HepG2 (cell line): ENCODE measurements at regions not wholly inside any gene's neighbourhood (a gene's known extent, or its start where the extent isn't known, plus 50 kb on each side); places are given as distances from the start of the nearest gene placed in this dataset.

Source experiments
- POLR2A ChIP-seq, 2 experiments: IDR thresholded peaks; 2 replicates each; pipeline ENCODE4 v1.6.1; 2011; ENCODE audit warnings: low read depth in 2 of 2, low read length in 2 of 2, mild to moderate bottlenecking in 1 of 2, moderate library complexity in 1 of 2; ENCODE audit not compliant: insufficient read depth in 1 of 2
- PRDM10 ChIP-seq: sonication (generic); formaldehyde crosslinking; IDR thresholded peaks from 2 replicates; pipeline ENCODE4 v1.4.0; 2020; ENCODE audit warnings: low read depth, missing genetic modification reagents
- ZFAT ChIP-seq: sonication (generic); formaldehyde crosslinking; conservative IDR thresholded peaks from 2 replicates; pipeline ENCODE4 v1.8.1; 2023; ENCODE audit warnings: missing genetic modification reagents, inconsistent platforms
- ZNF441 ChIP-seq: sonication (generic); formaldehyde crosslinking; IDR thresholded peaks from 2 replicates; pipeline ENCODE4 v1.7.0; 2021; ENCODE audit warnings: missing genetic modification reagents, borderline replicate concordance

- TF ChIP-seq PRDM10 (CRISPR knock-in tag) (no peak), POLR2A (IDR thresholded peaks at IDR 0.05; ENCODE audit: insufficient read depth in 1 of 2, low read depth in 2 of 2, low read length in 2 of 2) (no peak), ZNF441 (CRISPR knock-in tag) (no peak), ZFAT (no peak)
Observed at GRCh38 chr2:242069018-242069417, 199.5 kb downstream of the RTP5 start.
